ENCODE measurements at regions not wholly inside any gene's neighbourhood (a gene's known extent, or its start where the extent isn't known, plus 50 kb on each side); places are given as distances from the start of the nearest gene placed in this dataset.

DNA sequence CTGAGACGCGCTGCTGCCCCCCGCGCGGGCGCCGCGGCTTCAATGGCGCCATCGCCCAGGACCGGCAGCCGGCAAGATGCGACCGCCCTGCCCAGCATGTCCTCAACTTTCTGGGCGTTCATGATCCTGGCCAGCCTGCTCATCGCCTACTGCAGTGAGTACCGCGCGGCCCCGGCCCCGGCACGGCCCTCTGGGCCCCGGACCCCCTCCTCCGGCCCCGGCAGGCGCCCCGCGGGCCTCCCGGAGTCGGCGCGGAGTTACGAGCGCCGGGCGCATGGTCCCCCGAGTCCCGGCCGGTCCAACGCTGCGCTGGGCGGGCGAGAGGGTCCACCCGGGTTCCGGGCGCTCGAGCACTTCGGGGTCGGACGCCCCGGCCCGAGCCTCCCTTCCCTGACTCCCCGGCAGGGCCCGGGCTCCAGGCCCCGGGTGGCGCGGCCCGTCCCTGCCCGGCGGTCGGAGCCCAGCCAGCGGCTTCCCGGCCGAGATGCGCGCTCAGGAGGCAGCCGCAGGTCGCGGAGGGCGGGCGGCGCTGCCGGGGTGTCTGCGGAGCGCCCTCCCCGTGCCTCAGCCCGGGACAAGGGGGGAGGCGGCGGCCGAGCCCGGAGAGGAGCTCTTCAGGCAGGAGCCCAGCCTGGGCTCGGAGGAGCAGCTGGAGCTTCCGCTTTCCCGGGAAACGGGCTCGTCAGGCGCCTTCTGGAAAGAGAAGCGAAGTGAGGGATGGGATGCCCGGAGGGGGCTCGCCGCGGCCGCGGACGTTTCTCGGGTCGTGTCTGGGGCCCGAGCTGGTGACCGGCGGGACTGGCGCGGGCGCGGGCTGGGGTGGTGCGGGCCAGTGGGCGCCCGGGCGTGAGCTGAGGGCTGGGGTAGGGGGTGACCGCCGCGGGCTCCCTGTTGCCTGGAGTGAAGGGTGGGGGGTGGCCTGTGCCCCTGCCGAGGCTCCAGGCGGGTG, 1337.8 kb downstream of the BRD1 start (continued):
- TF ChIP-seq, protein P1, sequence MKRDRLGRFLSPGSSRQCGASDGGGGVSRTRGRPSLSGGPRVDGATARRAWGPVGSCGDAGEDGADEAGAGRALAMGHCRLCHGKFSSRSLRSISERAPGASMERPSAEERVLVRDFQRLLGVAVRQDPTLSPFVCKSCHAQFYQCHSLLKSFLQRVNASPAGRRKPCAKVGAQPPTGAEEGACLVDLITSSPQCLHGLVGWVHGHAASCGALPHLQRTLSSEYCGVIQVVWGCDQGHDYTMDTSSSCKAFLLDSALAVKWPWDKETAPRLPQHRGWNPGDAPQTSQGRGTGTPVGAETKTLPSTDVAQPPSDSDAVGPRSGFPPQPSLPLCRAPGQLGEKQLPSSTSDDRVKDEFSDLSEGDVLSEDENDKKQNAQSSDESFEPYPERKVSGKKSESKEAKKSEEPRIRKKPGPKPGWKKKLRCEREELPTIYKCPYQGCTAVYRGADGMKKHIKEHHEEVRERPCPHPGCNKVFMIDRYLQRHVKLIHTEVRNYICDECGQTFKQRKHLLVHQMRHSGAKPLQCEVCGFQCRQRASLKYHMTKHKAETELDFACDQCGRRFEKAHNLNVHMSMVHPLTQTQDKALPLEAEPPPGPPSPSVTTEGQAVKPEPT (CRISPR knock-in tag; IDR thresholded peaks at IDR 0.05; ENCODE audit: low read depth): no peak
- TF ChIP-seq, protein P2, sequence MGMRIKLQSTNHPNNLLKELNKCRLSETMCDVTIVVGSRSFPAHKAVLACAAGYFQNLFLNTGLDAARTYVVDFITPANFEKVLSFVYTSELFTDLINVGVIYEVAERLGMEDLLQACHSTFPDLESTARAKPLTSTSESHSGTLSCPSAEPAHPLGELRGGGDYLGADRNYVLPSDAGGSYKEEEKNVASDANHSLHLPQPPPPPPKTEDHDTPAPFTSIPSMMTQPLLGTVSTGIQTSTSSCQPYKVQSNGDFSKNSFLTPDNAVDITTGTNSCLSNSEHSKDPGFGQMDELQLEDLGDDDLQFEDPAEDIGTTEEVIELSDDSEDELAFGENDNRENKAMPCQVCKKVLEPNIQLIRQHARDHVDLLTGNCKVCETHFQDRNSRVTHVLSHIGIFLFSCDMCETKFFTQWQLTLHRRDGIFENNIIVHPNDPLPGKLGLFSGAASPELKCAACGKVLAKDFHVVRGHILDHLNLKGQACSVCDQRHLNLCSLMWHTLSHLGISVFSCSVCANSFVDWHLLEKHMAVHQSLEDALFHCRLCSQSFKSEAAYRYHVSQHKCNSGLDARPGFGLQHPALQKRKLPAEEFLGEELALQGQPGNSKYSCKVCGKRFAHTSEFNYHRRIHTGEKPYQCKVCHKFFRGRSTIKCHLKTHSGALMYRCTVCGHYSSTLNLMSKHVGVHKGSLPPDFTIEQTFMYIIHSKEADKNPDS (CRISPR knock-in tag; IDR thresholded peaks at IDR 0.05): no peak
- TF ChIP-seq ATRX (CRISPR knock-in tag; IDR thresholded peaks at IDR 0.05; ENCODE audit: borderline replicate concordance) (no peak), ARNT2 (CRISPR knock-in tag; IDR thresholded peaks at IDR 0.05; ENCODE audit: low read depth) (no peak), HMG20B (CRISPR knock-in tag; conservative IDR thresholded peaks at IDR 0.05) (no peak), NCOA1 (CRISPR knock-in tag; IDR thresholded peaks at IDR 0.05) (no peak), ZNF841 (CRISPR knock-in tag; IDR thresholded peaks at IDR 0.05; ENCODE audit: borderline replicate concordance) (no peak), SMC3 (IDR thresholded peaks at IDR 0.05; ENCODE audit: low read length) (no peak), MAFG (CRISPR knock-in tag; IDR thresholded peaks at IDR 0.05) (no peak)

Data from HepG2 (cell line).